WTC11 (cell line): ENCODE measurements at regions not wholly inside any gene's neighbourhood (a gene's known extent, or its start where the extent isn't known, plus 50 kb on each side); places are given as distances from the start of the nearest gene placed in this dataset.

Source experiments
- ATAC-seq: fragments of 200-7000 bp; cut with Tn5 transposase; 2 replicates; pipeline ENCODE4 v1.10.0; 2021; ENCODE audit warnings: mild to moderate bottlenecking, moderate library complexity
- CTCF ChIA-PET: fragments of 300-600 bp; sonication (Branson Sonifier 250); formaldehyde crosslinking; loops from one replicate; lab custom pipeline; 2021; ENCODE audit warnings: antibody characterized with exemption; lab: Charles Lee
- POLR2A ChIA-PET: fragments of 350-600 bp; sonication (Branson Sonifier 250); formaldehyde crosslinking; loops from one replicate; lab custom pipeline; 2021; ENCODE audit warnings: antibody characterized with exemption; lab: Charles Lee
- DNase-seq: peaks from one replicate; pipeline ENCODE4 v3.0.0; 2021; ENCODE audit warnings: low spot score
- H3K27ac Mint-ChIP-seq: 2 replicates; pipeline ENCODE4 v1.8.0; 2021; ENCODE audit warnings: mixed read lengths
- H3K27me3 Mint-ChIP-seq: 2 replicates; pipeline ENCODE4 v1.8.0; 2021; ENCODE audit warnings: low read depth, mild to moderate bottlenecking, moderate library complexity, mixed read lengths
- H3K36me3 Mint-ChIP-seq: 2 replicates; pipeline ENCODE4 v1.8.0; 2021; ENCODE audit warnings: mixed read lengths
- H3K4me1 Mint-ChIP-seq: 2 replicates; pipeline ENCODE4 v1.8.0; 2022; ENCODE audit warnings: mixed read lengths
- H3K4me3 Mint-ChIP-seq: 2 replicates; pipeline ENCODE4 v1.8.0; 2021; ENCODE audit warnings: mild to moderate bottlenecking, moderate library complexity, mixed read lengths
- H3K9me3 Mint-ChIP-seq: 2 replicates; pipeline ENCODE4 v1.8.0; 2021; ENCODE audit warnings: mixed read lengths
- ATF2 ChIP-seq: sonication (generic); formaldehyde crosslinking; IDR thresholded peaks from 2 replicates; pipeline ENCODE4 v1.8.1; 2022; ENCODE audit warnings: low read depth, missing genetic modification reagents, borderline replicate concordance
- ELF4 ChIP-seq: sonication (generic); formaldehyde crosslinking; IDR thresholded peaks from 2 replicates; pipeline ENCODE4 v1.8.1; 2022; ENCODE audit warnings: low read depth, mild to moderate bottlenecking, moderate library complexity, missing genetic modification reagents
- ERG ChIP-seq: fragments of 250-450 bp; sonication (Bioruptor Pico); IDR thresholded peaks from 2 replicates; pipeline ENCODE4 v1.8.0; 2021; ENCODE audit warnings: mild to moderate bottlenecking
- GABPB1 ChIP-seq: sonication (generic); formaldehyde crosslinking; IDR thresholded peaks from 2 replicates; pipeline ENCODE4 v1.8.1; 2023; ENCODE audit warnings: mild to moderate bottlenecking, missing genetic modification reagents
- GRHL2 ChIP-seq: fragments of 250-450 bp; sonication (Bioruptor Pico); IDR thresholded peaks from 2 replicates; pipeline ENCODE4 v1.8.0; 2022; ENCODE audit warnings: mild to moderate bottlenecking, moderate library complexity; ENCODE audit not compliant: insufficient replicate concordance, severe bottlenecking
- KAT7 ChIP-seq: sonication (generic); formaldehyde crosslinking; IDR thresholded peaks from 2 replicates; pipeline ENCODE4 v1.8.1; 2023; ENCODE audit warnings: missing genetic modification reagents, mild to moderate bottlenecking, borderline replicate concordance
- NFATC4 ChIP-seq: fragments of 250-450 bp; sonication (Bioruptor Pico); IDR thresholded peaks from 2 replicates; pipeline ENCODE4 v1.9.0; 2021; ENCODE audit warnings: mild to moderate bottlenecking
- TEAD1 ChIP-seq: sonication (generic); formaldehyde crosslinking; IDR thresholded peaks from 2 replicates; pipeline ENCODE4 v1.8.0; 2022; ENCODE audit warnings: mild to moderate bottlenecking, missing genetic modification reagents
- TP53 ChIP-seq: sonication (generic); formaldehyde crosslinking; IDR thresholded peaks from 2 replicates; pipeline ENCODE4 v1.8.1; 2023; ENCODE audit warnings: mild to moderate bottlenecking, missing genetic modification reagents
- ZNF219 ChIP-seq: sonication (generic); formaldehyde crosslinking; IDR thresholded peaks from 2 replicates; pipeline ENCODE4 v1.8.0; 2023; ENCODE audit warnings: missing genetic modification reagents, mild to moderate bottlenecking, borderline replicate concordance
- ZNF317 ChIP-seq: sonication (generic); formaldehyde crosslinking; IDR thresholded peaks from 2 replicates; pipeline ENCODE4 v1.8.1; 2023; ENCODE audit warnings: low read depth, mild to moderate bottlenecking, moderate library complexity, missing genetic modification reagents, borderline replicate concordance
- ZNF671 ChIP-seq: fragments of 250-450 bp; sonication (Bioruptor Pico); IDR thresholded peaks from 2 replicates; pipeline ENCODE4 v1.8.0; 2021; ENCODE audit warnings: mild to moderate bottlenecking
- TF ChIP-seq, protein P1 (sequence below): fragments of 250-450 bp; sonication (Bioruptor Pico); IDR thresholded peaks from 2 replicates; pipeline ENCODE4 v1.9.0; 2021; ENCODE audit warnings: mild to moderate bottlenecking
- TF ChIP-seq, protein P2 (sequence below): fragments of 200-600 bp; IDR thresholded peaks from 2 replicates; pipeline ENCODE4 v1.8.0; 2022; ENCODE audit warnings: antibody characterized with exemption
- TF ChIP-seq, protein P3 (sequence below): sonication (generic); formaldehyde crosslinking; IDR thresholded peaks from 2 replicates; pipeline ENCODE4 v1.8.1; 2022; ENCODE audit warnings: low read depth, mild to moderate bottlenecking, moderate library complexity, missing genetic modification reagents, borderline replicate concordance
- TF ChIP-seq, protein P4 (sequence below): sonication (generic); formaldehyde crosslinking; IDR thresholded peaks from 2 replicates; pipeline ENCODE4 v1.8.0; 2022; ENCODE audit warnings: mild to moderate bottlenecking, missing genetic modification reagents

DNA sequence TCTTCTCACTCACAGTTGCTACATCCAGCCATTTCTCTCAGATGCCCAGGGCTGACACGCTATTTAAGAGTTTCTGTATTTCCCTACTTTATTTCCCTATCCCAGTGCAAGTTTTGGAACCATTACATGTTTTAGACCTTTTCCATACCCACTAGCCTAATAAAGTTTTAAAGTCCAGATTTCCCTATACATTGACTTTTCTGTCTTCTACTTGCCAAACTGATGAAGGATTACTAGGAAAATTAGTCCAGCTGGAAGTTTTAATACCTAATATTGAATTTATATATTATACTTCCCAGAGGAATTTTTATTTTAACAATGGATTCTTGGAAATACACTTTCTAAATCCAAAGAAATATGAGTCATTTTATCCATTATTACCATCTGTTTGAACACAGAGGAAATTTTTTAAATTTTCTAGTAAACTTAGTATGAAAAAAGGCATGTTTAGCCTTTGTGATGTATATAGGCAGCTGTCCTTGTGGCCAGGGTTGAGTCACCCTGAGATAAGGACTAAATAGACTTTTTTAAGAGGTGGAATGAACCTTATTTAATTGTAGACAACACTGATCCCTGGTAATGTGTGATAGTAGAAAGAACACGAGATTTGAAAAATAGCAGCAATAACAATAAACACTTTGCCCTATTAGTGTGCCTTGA, 205.0 kb downstream of the TFEC start:
- no peak for DNase-seq
- CTCF ChIA-PET: no interaction called here
- POLR2A ChIA-PET: no interaction called here
- Mint-ChIP-seq H3K27me3 (no peaks in the 10 kb centered on the region), H3K9me3 (peaks cover 4% of the 10 kb centered on the region; the same call in 1 of the 2 replicates), H3K36me3 (peaks cover 3% of the 10 kb centered on the region; the same call in 1 of the 2 replicates), H3K4me1 (peaks cover 29% of the 10 kb centered on the region), H3K27ac (peak overlapping the region; percentile 60; the same call in 1 of the 2 replicates), H3K4me3 (no peak overlapping the region)
- TF ChIP-seq, protein P1, sequence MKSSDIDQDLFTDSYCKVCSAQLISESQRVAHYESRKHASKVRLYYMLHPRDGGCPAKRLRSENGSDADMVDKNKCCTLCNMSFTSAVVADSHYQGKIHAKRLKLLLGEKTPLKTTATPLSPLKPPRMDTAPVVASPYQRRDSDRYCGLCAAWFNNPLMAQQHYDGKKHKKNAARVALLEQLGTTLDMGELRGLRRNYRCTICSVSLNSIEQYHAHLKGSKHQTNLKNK (CRISPR knock-in tag): no peak
- TF ChIP-seq, protein P2, sequence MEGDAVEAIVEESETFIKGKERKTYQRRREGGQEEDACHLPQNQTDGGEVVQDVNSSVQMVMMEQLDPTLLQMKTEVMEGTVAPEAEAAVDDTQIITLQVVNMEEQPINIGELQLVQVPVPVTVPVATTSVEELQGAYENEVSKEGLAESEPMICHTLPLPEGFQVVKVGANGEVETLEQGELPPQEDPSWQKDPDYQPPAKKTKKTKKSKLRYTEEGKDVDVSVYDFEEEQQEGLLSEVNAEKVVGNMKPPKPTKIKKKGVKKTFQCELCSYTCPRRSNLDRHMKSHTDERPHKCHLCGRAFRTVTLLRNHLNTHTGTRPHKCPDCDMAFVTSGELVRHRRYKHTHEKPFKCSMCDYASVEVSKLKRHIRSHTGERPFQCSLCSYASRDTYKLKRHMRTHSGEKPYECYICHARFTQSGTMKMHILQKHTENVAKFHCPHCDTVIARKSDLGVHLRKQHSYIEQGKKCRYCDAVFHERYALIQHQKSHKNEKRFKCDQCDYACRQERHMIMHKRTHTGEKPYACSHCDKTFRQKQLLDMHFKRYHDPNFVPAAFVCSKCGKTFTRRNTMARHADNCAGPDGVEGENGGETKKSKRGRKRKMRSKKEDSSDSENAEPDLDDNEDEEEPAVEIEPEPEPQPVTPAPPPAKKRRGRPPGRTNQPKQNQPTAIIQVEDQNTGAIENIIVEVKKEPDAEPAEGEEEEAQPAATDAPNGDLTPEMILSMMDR: no peak
- TF ChIP-seq GRHL2 (CRISPR knock-in tag): no peak
- TF ChIP-seq, protein P3, sequence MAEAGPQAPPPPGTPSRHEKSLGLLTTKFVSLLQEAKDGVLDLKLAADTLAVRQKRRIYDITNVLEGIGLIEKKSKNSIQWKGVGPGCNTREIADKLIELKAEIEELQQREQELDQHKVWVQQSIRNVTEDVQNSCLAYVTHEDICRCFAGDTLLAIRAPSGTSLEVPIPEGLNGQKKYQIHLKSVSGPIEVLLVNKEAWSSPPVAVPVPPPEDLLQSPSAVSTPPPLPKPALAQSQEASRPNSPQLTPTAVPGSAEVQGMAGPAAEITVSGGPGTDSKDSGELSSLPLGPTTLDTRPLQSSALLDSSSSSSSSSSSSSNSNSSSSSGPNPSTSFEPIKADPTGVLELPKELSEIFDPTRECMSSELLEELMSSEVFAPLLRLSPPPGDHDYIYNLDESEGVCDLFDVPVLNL (CRISPR knock-in tag): no peak
- TF ChIP-seq TEAD1: no peak
- no peak for TF ChIP-seq ZNF671 (CRISPR knock-in tag)
- ATAC-seq: no peak

DNA sequence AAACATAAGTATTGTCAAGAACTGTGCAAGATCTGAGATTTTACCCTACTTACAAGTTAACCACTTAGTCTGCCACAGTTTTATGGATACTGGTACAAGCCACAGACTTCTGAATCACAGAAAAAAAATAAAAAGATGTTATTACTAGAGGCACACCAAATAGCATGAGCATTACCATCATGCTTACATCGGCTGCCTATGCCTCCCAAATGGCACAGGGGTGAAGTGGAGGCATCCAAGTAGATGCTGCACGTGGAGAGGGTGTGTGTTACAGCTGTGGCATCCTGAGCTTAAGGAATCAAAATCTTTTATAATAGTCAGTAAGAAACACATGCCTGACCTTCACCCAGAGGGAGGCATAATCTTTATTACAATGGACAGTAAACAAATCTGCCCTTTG, 207.8 kb downstream of the TFEC start:
- CTCF ChIA-PET: no interaction called here
- peaks cover 4% of the 10 kb centered on the region; the same call in 1 of the 2 replicates for H3K9me3 Mint-ChIP-seq
- H3K4me1 Mint-ChIP-seq: peaks cover 39% of the 10 kb centered on the region
- DNase-seq: no peak
- H3K36me3 Mint-ChIP-seq: peaks cover 3% of the 10 kb centered on the region; the same call in 1 of the 2 replicates
- no peak for ATAC-seq
- no peak overlapping the region for H3K27ac Mint-ChIP-seq
- H3K4me3 Mint-ChIP-seq: no peak overlapping the region
- TF ChIP-seq KAT7 (CRISPR knock-in tag) (no peak), TP53 (CRISPR knock-in tag) (no peak), ZNF671 (CRISPR knock-in tag) (no peak), ERG (no peak), ATF2 (no peak), NFATC4 (CRISPR knock-in tag) (no peak), GABPB1 (no peak), ZNF317 (CRISPR knock-in tag) (no peak), ELF4 (CRISPR knock-in tag) (no peak), ZNF219 (CRISPR knock-in tag) (no peak)
- TF ChIP-seq, protein P4, sequence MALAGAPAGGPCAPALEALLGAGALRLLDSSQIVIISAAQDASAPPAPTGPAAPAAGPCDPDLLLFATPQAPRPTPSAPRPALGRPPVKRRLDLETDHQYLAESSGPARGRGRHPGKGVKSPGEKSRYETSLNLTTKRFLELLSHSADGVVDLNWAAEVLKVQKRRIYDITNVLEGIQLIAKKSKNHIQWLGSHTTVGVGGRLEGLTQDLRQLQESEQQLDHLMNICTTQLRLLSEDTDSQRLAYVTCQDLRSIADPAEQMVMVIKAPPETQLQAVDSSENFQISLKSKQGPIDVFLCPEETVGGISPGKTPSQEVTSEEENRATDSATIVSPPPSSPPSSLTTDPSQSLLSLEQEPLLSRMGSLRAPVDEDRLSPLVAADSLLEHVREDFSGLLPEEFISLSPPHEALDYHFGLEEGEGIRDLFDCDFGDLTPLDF (CRISPR knock-in tag): no peak
- TF ChIP-seq, protein P2: no peak
- POLR2A ChIA-PET: no interaction called here
- no peaks in the 10 kb centered on the region for H3K27me3 Mint-ChIP-seq
